CD4-positive, CD25-positive, alpha-beta regulatory T cell (primary cell): ENCODE measurements at regions not wholly inside any gene's neighbourhood (a gene's known extent, or its start where the extent isn't known, plus 50 kb on each side); places are given as distances from the start of the nearest gene placed in this dataset.

Experiments used
- ATAC-seq, 2 donors: fragments of 150-1000 bp; cut with Tn5 transposase; one replicate each; pipeline ENCODE4 v1.10.0; 2021; ENCODE audit warnings: low read depth in 2 of 2, moderate number of reproducible peaks in 2 of 2, moderate library complexity in 1 of 2
- DNase-seq, 3 donors: peaks; one replicate each; pipeline versions ENCODE4 v3.0.0 to v3.0.0-alpha.2; 2012 to 2022; ENCODE audit warnings: mixed read lengths in 1 of 3
- H3K27ac ChIP-seq: one replicate; pipeline ENCODE4 v1.7.0; 2013; ENCODE audit warnings: mild to moderate bottlenecking, low read length; ENCODE audit not compliant: insufficient read depth, poor library complexity, severe bottlenecking
- H3K27me3 ChIP-seq: one replicate; pipeline ENCODE4 v1.7.0; 2013; ENCODE audit warnings: low read length; ENCODE audit not compliant: control insufficient read depth, insufficient read depth
- H3K36me3 ChIP-seq: one replicate; pipeline ENCODE4 v1.7.0; 2013; ENCODE audit warnings: mild to moderate bottlenecking, low read length, moderate library complexity; ENCODE audit not compliant: control insufficient read depth, insufficient read depth
- H3K4me1 ChIP-seq: 2 replicates; pipeline ENCODE4 v1.7.0; 2013; ENCODE audit warnings: mild to moderate bottlenecking, low read length; ENCODE audit not compliant: insufficient read depth, control insufficient read depth, poor library complexity, severe bottlenecking
- H3K4me3 ChIP-seq: one replicate; pipeline ENCODE4 v1.7.0; 2013; ENCODE audit warnings: low read depth, mild to moderate bottlenecking, low read length, moderate library complexity
- H3K9me3 ChIP-seq, 2 experiments: 1 replicate in 1 of 2; 2 replicates in 1 of 2; pipeline ENCODE4 v1.7.0; 2013; ENCODE audit warnings: low read length in 2 of 2, mild to moderate bottlenecking in 1 of 2, moderate library complexity in 1 of 2; ENCODE audit not compliant: control insufficient read depth in 2 of 2
- H3K27ac Mint-ChIP-seq, 3 donors: one replicate each; pipeline ENCODE4 v1.8.0; 2020 to 2022; ENCODE audit warnings: mild to moderate bottlenecking in 3 of 3, mixed read lengths in 3 of 3, moderate library complexity in 2 of 3
- H3K27me3 Mint-ChIP-seq: one replicate; pipeline ENCODE4 v1.8.0; 2022; ENCODE audit warnings: mild to moderate bottlenecking, mixed read lengths
- H3K36me3 Mint-ChIP-seq: one replicate; pipeline ENCODE4 v1.8.0; 2020; ENCODE audit warnings: mixed read lengths
- H3K4me1 Mint-ChIP-seq, 4 donors: one replicate each; pipeline ENCODE4 v1.8.0; 2020 to 2022; ENCODE audit warnings: mixed read lengths in 4 of 4, mild to moderate bottlenecking in 1 of 4
- H3K4me3 Mint-ChIP-seq, 4 donors: one replicate each; pipeline ENCODE4 v1.8.0; 2020 to 2022; ENCODE audit warnings: mild to moderate bottlenecking in 4 of 4, mixed read lengths in 4 of 4, moderate library complexity in 3 of 4
- H3K9me3 Mint-ChIP-seq, 7 donors: one replicate each; pipeline ENCODE4 v1.8.0; 2020 to 2022; ENCODE audit warnings: mixed read lengths in 7 of 7, mild to moderate bottlenecking in 3 of 7, moderate library complexity in 2 of 7

GRCh38 chr7:114302858-114303257, 111.8 kb upstream of the FOXP2 start:
- no peak for DNase-seq
- no peaks in the 10 kb centered on the region for H3K27me3 Mint-ChIP-seq
- no peaks in the 10 kb centered on the region for H3K36me3 ChIP-seq
- no peaks in the 10 kb centered on the region for H3K9me3 ChIP-seq
- no peaks in the 10 kb centered on the region for H3K4me1 ChIP-seq
- H3K27ac ChIP-seq = no peak overlapping the region
- H3K9me3 Mint-ChIP-seq = no peaks in the 10 kb centered on the region
- no peaks in the 10 kb centered on the region for H3K27me3 ChIP-seq
- no peak overlapping the region for H3K4me3 ChIP-seq
- no peaks in the 10 kb centered on the region for H3K36me3 Mint-ChIP-seq
- no peak overlapping the region for H3K4me3 Mint-ChIP-seq
- H3K4me1 Mint-ChIP-seq = no peaks in the 10 kb centered on the region
- no peak overlapping the region for H3K27ac Mint-ChIP-seq
- no peak for ATAC-seq

GRCh38 chr7:114298011-114298410, 116.6 kb upstream of the FOXP2 start:
- Histone ChIP-seq H3K27ac (no peak overlapping the region), H3K9me3 (no peaks in the 10 kb centered on the region), H3K4me1 (no peaks in the 10 kb centered on the region), H3K4me3 (no peak overlapping the region), H3K36me3 (no peaks in the 10 kb centered on the region), H3K27me3 (no peaks in the 10 kb centered on the region)
- Mint-ChIP-seq H3K4me1 (no peaks in the 10 kb centered on the region), H3K9me3 (peaks cover 0 to 4% (median 0%) of the 10 kb centered on the region in 7 donors), H3K36me3 (no peaks in the 10 kb centered on the region), H3K27me3 (no peaks in the 10 kb centered on the region), H3K4me3 (no peak overlapping the region), H3K27ac (no peak overlapping the region)
- ATAC-seq (no peak), DNase-seq (no peak)

- Histone ChIP-seq H3K36me3 (no peaks in the 10 kb centered on the region), H3K9me3 (no peaks in the 10 kb centered on the region), H3K27ac (no peak overlapping the region), H3K4me3 (no peak overlapping the region), H3K4me1 (no peaks in the 10 kb centered on the region), H3K27me3 (no peaks in the 10 kb centered on the region)
- Mint-ChIP-seq H3K4me1 (no peaks in the 10 kb centered on the region), H3K27me3 (no peaks in the 10 kb centered on the region), H3K4me3 (no peak overlapping the region), H3K36me3 (no peaks in the 10 kb centered on the region), H3K9me3 (peaks cover 0 to 4% (median 0%) of the 10 kb centered on the region in 7 donors), H3K27ac (no peak overlapping the region)
- DNase-seq = no peak
- no peak for ATAC-seq
Measured at GRCh38 chr7:114297121-114297520, 117.5 kb upstream of the FOXP2 start.

- Mint-ChIP-seq H3K4me3 (no peak overlapping the region), H3K27me3 (no peaks in the 10 kb centered on the region), H3K4me1 (no peaks in the 10 kb centered on the region), H3K36me3 (no peaks in the 10 kb centered on the region), H3K27ac (no peak overlapping the region), H3K9me3 (peaks cover 0 to 4% (median 0%) of the 10 kb centered on the region in 7 donors)
- H3K27me3 ChIP-seq = no peaks in the 10 kb centered on the region
- no peaks in the 10 kb centered on the region for H3K9me3 ChIP-seq
- no peak overlapping the region for H3K27ac ChIP-seq
- no peaks in the 10 kb centered on the region for H3K4me1 ChIP-seq
- DNase-seq (no peak), ATAC-seq (no peak)
- no peak overlapping the region for H3K4me3 ChIP-seq
- H3K36me3 ChIP-seq = no peaks in the 10 kb centered on the region
Measured at GRCh38 chr7:114295522-114295921, 119.1 kb upstream of the FOXP2 start.

- H3K9me3 Mint-ChIP-seq = peaks cover 0 to 4% (median 0%) of the 10 kb centered on the region in 7 donors
- Histone ChIP-seq H3K27ac (no peak overlapping the region), H3K4me1 (no peaks in the 10 kb centered on the region), H3K4me3 (no peak overlapping the region), H3K27me3 (no peaks in the 10 kb centered on the region), H3K9me3 (no peaks in the 10 kb centered on the region), H3K36me3 (no peaks in the 10 kb centered on the region)
- ATAC-seq (no peak), DNase-seq (no peak)
- H3K4me3 Mint-ChIP-seq = no peak overlapping the region
- H3K36me3 Mint-ChIP-seq = no peaks in the 10 kb centered on the region
- no peak overlapping the region for H3K27ac Mint-ChIP-seq
- no peaks in the 10 kb centered on the region for H3K4me1 Mint-ChIP-seq
- no peaks in the 10 kb centered on the region for H3K27me3 Mint-ChIP-seq
Measured at GRCh38 chr7:114294036-114294435, 120.6 kb upstream of the FOXP2 start.

GRCh38 chr7:114293289-114294012, 121.2 kb upstream of the FOXP2 start:
- Mint-ChIP-seq H3K27me3 (no peaks in the 10 kb centered on the region), H3K36me3 (no peaks in the 10 kb centered on the region), H3K9me3 (peaks cover 0 to 4% (median 0%) of the 10 kb centered on the region in 7 donors), H3K4me3 (no peak overlapping the region), H3K4me1 (no peaks in the 10 kb centered on the region), H3K27ac (no peak overlapping the region)
- DNase-seq = no peak
- ATAC-seq = no peak
- no peaks in the 10 kb centered on the region for H3K4me1 ChIP-seq
- no peak overlapping the region for H3K27ac ChIP-seq
- no peaks in the 10 kb centered on the region for H3K36me3 ChIP-seq
- H3K9me3 ChIP-seq = no peaks in the 10 kb centered on the region
- no peak overlapping the region for H3K4me3 ChIP-seq
- H3K27me3 ChIP-seq = no peaks in the 10 kb centered on the region

GRCh38 chr7:114279901-114280300, 134.7 kb upstream of the FOXP2 start:
- H3K4me3 ChIP-seq = no peak overlapping the region
- H3K27me3 ChIP-seq = no peaks in the 10 kb centered on the region
- H3K4me1 ChIP-seq = no peaks in the 10 kb centered on the region
- DNase-seq (no peak), ATAC-seq (no peak)
- Mint-ChIP-seq H3K27me3 (no peaks in the 10 kb centered on the region), H3K4me3 (no peak overlapping the region), H3K4me1 (no peaks in the 10 kb centered on the region), H3K36me3 (no peaks in the 10 kb centered on the region), H3K9me3 (peaks cover 0 to 1% (median 0%) of the 10 kb centered on the region in 7 donors), H3K27ac (no peak overlapping the region)
- no peaks in the 10 kb centered on the region for H3K9me3 ChIP-seq
- no peaks in the 10 kb centered on the region for H3K36me3 ChIP-seq
- no peak overlapping the region for H3K27ac ChIP-seq

- DNase-seq = no peak
- Histone ChIP-seq H3K36me3 (no peaks in the 10 kb centered on the region), H3K4me3 (no peak overlapping the region), H3K27ac (no peak overlapping the region), H3K27me3 (no peaks in the 10 kb centered on the region), H3K9me3 (no peaks in the 10 kb centered on the region), H3K4me1 (no peaks in the 10 kb centered on the region)
- Mint-ChIP-seq H3K27me3 (no peaks in the 10 kb centered on the region), H3K4me3 (no peak overlapping the region), H3K27ac (no peak overlapping the region), H3K36me3 (no peaks in the 10 kb centered on the region), H3K9me3 (no peaks in the 10 kb centered on the region), H3K4me1 (no peaks in the 10 kb centered on the region)
- ATAC-seq = no peak
Measured at GRCh38 chr7:114273218-114273617, 141.4 kb upstream of the FOXP2 start.
